LNCaP clone FGC (cell line): ENCODE measurements at regions not wholly inside any gene's neighbourhood (a gene's known extent, or its start where the extent isn't known, plus 50 kb on each side); places are given as distances from the start of the nearest gene placed in this dataset.

Experiments
- DNase-seq: peaks from one replicate; pipeline ENCODE4 v3.0.0-alpha.2; 2011; ENCODE audit warnings: low read depth
- H3K4me3 ChIP-seq: 2 replicates; pipeline ENCODE4 v1.5.1; 2011; ENCODE audit warnings: mild to moderate bottlenecking, low read depth, low read length, control low read depth
- TF ChIP-seq, protein P1 (sequence below): IDR thresholded peaks from 2 replicates; pipeline ENCODE4 v1.5.1; 2012; ENCODE audit warnings: mild to moderate bottlenecking; ENCODE audit not compliant: control insufficient read depth, insufficient read depth; ENCODE audit errors: extremely low read depth

DNA sequence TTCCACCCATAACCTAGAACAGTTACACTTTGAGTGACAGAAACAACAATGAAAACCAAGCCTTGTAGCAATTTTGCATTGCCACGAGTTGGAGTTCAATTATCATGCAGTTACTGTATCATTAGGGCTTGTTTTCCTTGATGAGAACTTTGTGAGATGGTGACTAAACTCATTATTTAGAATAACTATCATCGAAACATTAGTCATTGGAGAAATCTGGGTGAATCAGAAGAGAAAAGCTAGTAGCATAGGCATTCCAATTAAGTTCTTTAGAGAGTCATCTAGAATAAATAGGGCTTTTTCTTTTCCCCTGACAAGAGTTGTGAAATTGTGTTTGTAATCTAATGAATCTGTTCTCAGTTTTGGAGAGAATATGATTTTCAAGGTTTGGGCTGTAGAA, 122.8 kb upstream of the DOCK10 start:
- H3K4me3 ChIP-seq, result no peak overlapping the region
- no peak for DNase-seq
- TF ChIP-seq, protein P1, sequence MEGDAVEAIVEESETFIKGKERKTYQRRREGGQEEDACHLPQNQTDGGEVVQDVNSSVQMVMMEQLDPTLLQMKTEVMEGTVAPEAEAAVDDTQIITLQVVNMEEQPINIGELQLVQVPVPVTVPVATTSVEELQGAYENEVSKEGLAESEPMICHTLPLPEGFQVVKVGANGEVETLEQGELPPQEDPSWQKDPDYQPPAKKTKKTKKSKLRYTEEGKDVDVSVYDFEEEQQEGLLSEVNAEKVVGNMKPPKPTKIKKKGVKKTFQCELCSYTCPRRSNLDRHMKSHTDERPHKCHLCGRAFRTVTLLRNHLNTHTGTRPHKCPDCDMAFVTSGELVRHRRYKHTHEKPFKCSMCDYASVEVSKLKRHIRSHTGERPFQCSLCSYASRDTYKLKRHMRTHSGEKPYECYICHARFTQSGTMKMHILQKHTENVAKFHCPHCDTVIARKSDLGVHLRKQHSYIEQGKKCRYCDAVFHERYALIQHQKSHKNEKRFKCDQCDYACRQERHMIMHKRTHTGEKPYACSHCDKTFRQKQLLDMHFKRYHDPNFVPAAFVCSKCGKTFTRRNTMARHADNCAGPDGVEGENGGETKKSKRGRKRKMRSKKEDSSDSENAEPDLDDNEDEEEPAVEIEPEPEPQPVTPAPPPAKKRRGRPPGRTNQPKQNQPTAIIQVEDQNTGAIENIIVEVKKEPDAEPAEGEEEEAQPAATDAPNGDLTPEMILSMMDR, result no peak

DNA sequence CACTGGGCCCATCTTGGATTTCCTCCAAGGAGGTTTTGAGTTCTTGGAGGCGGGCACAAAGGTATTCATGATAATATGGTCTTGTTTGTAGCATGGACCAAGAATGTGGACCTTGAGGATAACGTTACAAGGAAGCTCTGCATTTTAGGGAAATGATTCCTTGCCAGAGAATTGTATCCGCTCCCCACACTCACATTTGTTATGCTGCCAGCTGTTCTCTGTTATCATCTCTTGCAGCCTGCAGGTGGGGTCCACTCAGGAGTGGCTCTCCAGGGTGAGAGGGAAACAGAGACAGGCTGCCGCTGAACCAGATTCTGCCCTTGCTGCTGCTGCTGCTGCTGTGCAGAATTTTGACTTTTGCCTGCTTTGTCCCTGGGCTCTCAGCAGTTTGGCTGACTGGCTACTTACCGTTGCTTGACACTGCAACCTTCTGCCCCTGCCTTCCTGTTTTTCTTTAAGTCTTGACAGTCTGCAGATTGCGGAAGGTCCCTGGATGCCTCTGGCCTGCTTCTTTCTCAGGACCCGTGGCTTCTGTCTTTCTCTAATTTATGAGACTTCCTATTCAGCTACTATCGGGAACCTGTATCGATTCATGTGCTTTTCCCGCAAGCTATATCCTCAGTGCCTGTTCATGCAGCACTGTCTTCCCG, 122.3 kb upstream of the DOCK10 start:
- no peak overlapping the region for H3K4me3 ChIP-seq
- no peak for DNase-seq
- TF ChIP-seq, protein P1, result no peak

DNA sequence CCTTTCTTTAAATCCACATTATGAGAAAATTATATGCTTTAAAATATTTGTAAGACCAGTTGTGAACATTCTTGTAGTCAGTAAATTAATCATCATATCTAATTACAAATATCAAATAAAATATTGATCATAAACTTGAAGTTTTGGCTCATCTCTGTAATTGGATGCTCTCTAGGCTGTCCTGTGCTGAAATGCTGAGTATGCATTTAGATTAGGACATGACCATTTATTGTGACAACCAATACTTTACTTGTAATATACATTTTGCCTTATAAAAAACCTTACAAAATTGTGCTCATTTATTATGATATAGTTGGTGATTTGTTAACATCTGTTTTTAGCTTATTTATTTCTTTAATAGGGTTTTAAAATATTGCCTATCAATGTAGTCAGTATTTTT, 116.1 kb upstream of the DOCK10 start:
- DNase-seq, result no peak
- no peak overlapping the region for H3K4me3 ChIP-seq
- TF ChIP-seq, protein P1, result no peak

DNA sequence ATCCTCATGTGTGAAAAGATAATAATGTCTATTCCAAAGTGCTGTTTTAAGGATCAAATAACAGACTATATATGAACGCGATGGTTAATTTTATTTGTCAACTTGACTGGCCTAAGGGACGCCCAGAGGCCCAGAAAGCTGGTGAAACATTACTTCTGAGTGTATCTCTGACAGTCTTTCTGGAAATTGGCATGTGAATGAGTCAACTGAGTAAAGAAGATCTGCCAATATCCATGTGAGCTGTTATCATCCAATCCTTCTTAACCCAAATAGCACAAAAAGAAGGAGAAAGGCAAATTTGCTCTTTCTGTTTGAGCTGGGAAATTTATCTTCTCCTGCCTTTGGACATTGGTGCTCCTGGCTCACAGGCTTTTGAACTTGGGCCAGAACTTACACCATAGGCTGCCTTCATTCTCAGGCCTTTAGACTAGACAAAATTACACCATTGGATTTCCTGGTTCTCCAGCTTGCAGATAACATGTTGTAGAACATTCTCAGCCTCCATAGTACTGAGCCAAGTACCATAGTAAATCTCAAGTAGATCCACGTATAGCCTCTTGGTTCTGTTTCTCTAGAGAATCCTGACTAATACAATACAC, 114.7 kb upstream of the DOCK10 start:
- no peak overlapping the region for H3K4me3 ChIP-seq
- DNase-seq, result no peak
- TF ChIP-seq, protein P1, result no peak

DNA sequence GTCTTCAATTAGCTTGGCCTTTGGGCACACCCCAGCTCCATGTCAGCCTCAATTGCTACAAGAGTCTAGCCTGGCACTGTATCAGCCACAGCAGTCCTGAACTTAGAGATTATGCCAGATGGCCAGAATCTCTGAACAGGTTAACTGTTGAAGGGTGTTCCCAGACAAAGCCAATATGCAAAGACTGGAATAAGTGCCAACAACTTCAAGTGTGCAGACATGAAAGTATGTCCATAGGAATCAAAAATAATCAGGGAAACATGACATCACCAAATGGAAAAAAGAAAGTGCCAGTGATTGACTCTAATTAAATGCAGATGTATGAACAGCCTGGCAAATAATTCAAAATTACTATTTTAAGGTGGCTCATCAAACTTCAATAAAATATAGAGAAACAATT, 98.5 kb upstream of the DOCK10 start:
- H3K4me3 ChIP-seq, result no peak overlapping the region
- TF ChIP-seq, protein P1, result no peak
- no peak for DNase-seq

DNA sequence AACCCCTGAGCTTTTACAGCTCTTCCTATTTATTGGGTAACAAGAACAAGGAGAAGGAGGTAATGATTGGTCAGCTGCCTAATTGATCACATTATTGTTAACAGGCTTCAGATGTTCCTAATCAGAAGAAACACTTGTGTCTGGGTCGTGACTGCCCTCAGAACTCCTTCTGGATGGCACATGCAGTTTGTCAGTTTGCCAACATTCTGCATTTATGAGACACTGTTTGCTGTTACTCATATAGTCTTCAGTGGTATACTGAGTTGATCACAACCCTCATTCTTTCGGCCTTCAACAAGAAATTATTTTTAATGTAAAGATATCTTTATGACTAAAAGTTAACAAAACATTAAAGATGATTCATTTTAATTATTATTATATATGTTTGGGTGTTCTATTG, 95.7 kb upstream of the DOCK10 start:
- DNase-seq, result no peak
- H3K4me3 ChIP-seq, result no peak overlapping the region
- TF ChIP-seq, protein P1, result no peak

DNA sequence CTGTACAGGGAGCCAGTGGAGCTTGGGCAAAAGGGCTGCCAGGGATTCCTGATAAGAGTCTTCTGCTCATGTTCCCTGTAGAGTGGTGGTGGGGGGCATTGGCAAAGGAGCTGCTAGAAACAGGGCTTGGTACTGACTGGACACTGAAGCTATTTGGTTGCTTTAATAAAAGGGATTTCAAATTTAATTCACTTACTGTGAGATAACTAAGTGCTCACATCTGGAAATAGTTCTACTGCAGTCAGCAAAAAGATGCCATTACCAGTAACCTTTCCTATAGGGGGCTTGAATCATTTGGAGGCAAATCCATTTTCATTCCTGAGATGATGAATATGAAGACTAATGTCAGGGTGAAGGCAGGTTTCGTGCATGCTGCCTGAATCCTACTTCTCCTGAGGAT, 94.3 kb upstream of the DOCK10 start:
- H3K4me3 ChIP-seq, result no peak overlapping the region
- TF ChIP-seq, protein P1, result no peak
- no peak for DNase-seq
